ENCODE measurements at regions not wholly inside any gene's neighbourhood (a gene's known extent, or its start where the extent isn't known, plus 50 kb on each side); places are given as distances from the start of the nearest gene placed in this dataset.
A peak's percentile ranks its signal among the peaks of the same experiment; 100 is the strongest.

DNA sequence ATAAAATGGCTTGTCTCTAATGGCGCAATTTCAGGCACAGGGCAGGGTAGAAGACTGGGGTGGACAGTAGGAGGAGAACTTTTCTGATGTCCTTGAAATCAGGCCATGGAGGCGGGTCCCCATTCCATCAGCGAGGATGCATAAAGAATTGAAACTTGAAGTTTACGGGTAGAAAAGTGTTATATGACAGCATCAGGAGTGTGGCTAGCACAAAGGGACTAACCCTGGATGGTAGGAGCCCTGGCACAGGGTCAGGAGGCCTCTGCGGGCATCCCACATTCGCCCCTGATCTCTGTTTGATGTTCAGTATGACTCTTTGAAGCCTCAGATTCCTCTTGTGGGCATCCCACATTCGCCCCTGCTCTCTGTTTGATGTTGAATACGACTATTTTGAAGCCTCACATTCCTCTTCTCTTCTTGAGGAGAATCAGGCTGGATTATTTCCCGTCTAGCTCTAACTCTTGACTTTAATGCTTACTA, 94.8 kb upstream of the ADRA1B start:
- Histone ChIP-seq H3K4me1 (peaks cover 0 to 9% of the 10 kb centered on the region in 2 donors), H3K36me3 (no peaks in the 10 kb centered on the region), H3K27me3 (no peaks in the 10 kb centered on the region), H3K4me3 (no peak overlapping the region), H3K27ac (peak overlapping the region in 1 of 2 donors; percentile 58), H3K9me3 (no peaks in the 10 kb centered on the region)
- DNase-seq: no peak
- TF ChIP-seq POLR2A (IDR thresholded peaks at IDR 0.05): no peak
- TF ChIP-seq, protein P1, sequence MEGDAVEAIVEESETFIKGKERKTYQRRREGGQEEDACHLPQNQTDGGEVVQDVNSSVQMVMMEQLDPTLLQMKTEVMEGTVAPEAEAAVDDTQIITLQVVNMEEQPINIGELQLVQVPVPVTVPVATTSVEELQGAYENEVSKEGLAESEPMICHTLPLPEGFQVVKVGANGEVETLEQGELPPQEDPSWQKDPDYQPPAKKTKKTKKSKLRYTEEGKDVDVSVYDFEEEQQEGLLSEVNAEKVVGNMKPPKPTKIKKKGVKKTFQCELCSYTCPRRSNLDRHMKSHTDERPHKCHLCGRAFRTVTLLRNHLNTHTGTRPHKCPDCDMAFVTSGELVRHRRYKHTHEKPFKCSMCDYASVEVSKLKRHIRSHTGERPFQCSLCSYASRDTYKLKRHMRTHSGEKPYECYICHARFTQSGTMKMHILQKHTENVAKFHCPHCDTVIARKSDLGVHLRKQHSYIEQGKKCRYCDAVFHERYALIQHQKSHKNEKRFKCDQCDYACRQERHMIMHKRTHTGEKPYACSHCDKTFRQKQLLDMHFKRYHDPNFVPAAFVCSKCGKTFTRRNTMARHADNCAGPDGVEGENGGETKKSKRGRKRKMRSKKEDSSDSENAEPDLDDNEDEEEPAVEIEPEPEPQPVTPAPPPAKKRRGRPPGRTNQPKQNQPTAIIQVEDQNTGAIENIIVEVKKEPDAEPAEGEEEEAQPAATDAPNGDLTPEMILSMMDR (IDR thresholded peaks at IDR 0.05): no peak
- intact Hi-C loops (cut with DNase I; ENCODE audit: low total_unique reads): no loop called here

DNA sequence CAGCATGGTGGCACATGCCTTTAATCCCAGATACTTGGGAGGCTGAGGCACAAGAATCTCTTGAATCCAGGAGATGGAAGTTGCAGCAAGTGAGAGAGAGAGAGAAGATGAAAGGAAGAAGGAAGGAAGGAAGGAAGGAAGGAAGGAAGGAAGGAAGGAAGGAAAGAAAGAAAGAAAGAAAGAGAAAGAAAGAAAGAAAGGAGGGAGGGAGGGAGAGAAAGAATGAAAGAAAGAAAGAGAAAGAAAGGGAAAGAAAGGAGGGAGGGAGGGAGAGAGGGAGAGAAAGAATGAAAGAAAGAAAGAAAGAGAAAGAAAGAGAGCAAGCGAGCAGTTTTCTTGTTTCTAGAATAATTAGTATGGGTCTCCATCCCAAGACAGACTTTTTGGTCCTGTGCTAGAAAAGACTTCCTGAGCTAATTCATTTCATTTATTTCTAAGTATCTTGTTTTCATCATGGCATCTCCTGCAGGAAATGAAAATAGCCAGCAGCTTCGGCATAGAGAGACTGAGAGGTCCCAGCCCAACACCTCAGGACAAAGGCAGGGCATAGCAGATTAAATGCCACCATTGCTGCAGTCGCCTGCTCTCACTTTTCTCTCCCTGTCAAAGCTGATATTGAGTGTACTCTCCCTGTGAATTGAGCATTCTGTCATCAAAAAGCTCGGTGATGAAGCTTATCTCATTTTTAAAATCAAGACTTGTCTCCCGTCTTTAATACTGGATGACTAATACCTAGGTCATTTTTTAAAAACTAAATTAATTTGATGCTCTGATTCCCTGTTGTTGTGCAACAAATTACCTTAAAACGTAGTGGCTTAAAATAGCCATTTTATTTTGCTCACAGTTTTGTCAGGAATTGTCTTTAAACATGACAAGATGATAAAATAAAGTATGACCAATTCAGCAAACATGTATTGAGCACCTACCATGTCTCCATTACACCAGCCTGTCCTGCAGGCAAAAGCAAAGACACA, 91.8 kb upstream of the ADRA1B start:
- peaks cover 0 to 9% of the 10 kb centered on the region in 2 donors for H3K4me1 ChIP-seq
- intact Hi-C loops (cut with DNase I; ENCODE audit: low total_unique reads): no loop called here
- H3K4me3 ChIP-seq: no peak overlapping the region
- TF ChIP-seq, protein P1 (IDR thresholded peaks at IDR 0.05): no peak
- TF ChIP-seq POLR2A (IDR thresholded peaks at IDR 0.05): no peak
- H3K27ac ChIP-seq: peak overlapping the region in 1 of 2 donors; percentile 47
- no peaks in the 10 kb centered on the region for H3K36me3 ChIP-seq
- no peaks in the 10 kb centered on the region for H3K9me3 ChIP-seq
- no peaks in the 10 kb centered on the region for H3K27me3 ChIP-seq
- no peak for DNase-seq

DNA sequence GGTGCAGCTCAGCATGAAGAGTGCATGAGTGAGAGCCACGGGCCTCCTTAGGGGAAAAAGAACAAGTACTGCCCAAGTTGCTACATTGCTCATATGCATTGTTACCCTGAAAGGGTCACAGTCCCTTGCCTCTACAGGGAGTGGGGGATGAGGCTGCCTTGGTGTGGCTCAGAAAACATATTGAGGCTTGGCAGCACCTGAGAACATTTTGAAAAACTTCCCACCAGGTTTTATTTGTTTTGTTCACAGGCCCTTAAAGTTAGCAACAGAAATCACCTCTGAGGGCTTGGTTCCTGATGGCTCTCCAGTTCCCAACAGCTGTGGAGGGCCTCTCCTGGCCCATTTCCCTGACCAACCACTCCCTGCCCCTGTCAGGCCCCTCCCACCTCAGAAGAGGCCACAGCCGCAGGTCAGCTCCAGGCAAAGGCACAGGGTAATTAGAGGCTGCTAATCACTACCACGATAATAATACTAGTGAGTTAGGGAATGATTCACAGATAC, 90.7 kb upstream of the ADRA1B start:
- intact Hi-C loops (cut with DNase I; ENCODE audit: low total_unique reads): no loop called here
- Histone ChIP-seq H3K27ac (peak overlapping the region in 1 of 2 donors; percentile 47), H3K4me3 (no peak overlapping the region), H3K27me3 (no peaks in the 10 kb centered on the region), H3K4me1 (peaks cover 0 to 9% of the 10 kb centered on the region in 2 donors), H3K36me3 (no peaks in the 10 kb centered on the region), H3K9me3 (no peaks in the 10 kb centered on the region)
- TF ChIP-seq POLR2A (IDR thresholded peaks at IDR 0.05): no peak
- TF ChIP-seq, protein P1 (IDR thresholded peaks at IDR 0.05): no peak
- DNase-seq: peak in 1 of 2 donors; percentile 32

DNA sequence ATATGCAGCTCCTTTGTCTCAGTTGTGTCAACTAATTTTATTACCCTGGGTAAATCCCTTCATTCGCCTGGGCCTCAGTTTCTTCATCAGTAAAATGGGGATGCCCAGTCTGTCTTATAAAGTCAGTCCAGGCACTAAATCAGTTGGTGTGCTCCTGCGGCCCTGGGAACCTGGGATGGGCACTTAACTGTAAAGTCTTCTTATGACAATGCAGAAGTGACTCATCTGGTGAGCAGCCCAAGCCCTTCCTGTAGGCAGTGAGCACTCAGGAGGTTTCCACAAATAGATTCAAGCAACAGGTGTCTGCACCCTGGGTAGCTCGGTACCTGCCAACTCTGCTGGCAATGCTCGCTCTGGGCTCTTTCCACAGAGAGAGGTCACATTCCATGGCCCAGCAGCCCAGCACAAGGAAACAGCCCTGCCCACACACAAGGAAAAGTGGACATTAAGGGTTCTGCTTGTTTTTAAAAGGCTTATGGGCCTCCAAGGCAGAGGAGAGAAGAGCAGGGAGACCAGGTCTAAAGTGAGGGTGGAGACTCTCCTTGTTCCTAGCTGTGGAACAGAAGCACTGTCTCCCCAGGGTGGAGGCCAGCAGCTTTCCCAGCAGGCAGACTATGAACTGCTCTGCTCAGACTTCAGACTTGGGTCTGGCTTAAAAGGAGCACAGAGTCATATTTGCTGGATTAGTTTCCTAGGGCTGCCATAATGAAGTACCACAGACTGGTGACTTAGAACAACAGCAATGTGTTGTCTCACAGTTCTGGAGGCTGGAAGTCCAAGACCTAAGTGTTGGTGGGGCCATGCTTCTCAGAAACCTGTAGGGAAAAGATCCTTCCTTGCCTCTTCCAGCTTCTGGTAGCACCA, 89.7 kb upstream of the ADRA1B start:
- TF ChIP-seq POLR2A (IDR thresholded peaks at IDR 0.05): no peak
- TF ChIP-seq, protein P1 (IDR thresholded peaks at IDR 0.05): no peak
- intact Hi-C loops (cut with DNase I; ENCODE audit: low total_unique reads): no loop called here
- no peak overlapping the region for H3K4me3 ChIP-seq

More for the DNA sequence above, 89.7 kb upstream of the ADRA1B start:
- no peaks in the 10 kb centered on the region for H3K27me3 ChIP-seq
- H3K27ac ChIP-seq: peak overlapping the region in 1 of 2 donors; percentile 47
- peaks cover 0 to 9% of the 10 kb centered on the region in 2 donors for H3K4me1 ChIP-seq
- no peaks in the 10 kb centered on the region for H3K9me3 ChIP-seq
- H3K36me3 ChIP-seq: no peaks in the 10 kb centered on the region
- no peak for DNase-seq

Data from uterus (tissue), 3 donors.